SK-N-SH (cell line): ENCODE measurements at regions not wholly inside any gene's neighbourhood (a gene's known extent, or its start where the extent isn't known, plus 50 kb on each side); places are given as distances from the start of the nearest gene placed in this dataset.

ENCODE experiments used
- ELF1 ChIP-seq: IDR thresholded peaks from 2 replicates; pipeline ENCODE4 v1.4.0; 2012
- FOXM1 ChIP-seq: IDR thresholded peaks from 2 replicates; pipeline ENCODE4 v1.4.0; 2012; ENCODE audit warnings: low read depth, mild to moderate bottlenecking
- POLR2AphosphoS5 ChIP-seq: IDR thresholded peaks from 2 replicates; pipeline ENCODE4 v1.6.1; 2012; ENCODE audit warnings: low read depth, low read length
- RAD21 ChIP-seq: IDR thresholded peaks from 2 replicates; pipeline ENCODE4 v1.6.1; 2012; ENCODE audit warnings: mild to moderate bottlenecking, low read length
- SIN3A ChIP-seq: IDR thresholded peaks from 2 replicates; pipeline ENCODE4 v1.6.1; 2012; ENCODE audit warnings: low read depth, mild to moderate bottlenecking, low read length, moderate library complexity, borderline replicate concordance
- SMC3 ChIP-seq: IDR thresholded peaks from 2 replicates; pipeline ENCODE4 v1.6.1; 2012; ENCODE audit warnings: low read depth, low read length, improper control_type of control experiment
- TAF1 ChIP-seq: IDR thresholded peaks from 2 replicates; pipeline ENCODE4 v1.6.1; 2012; ENCODE audit warnings: low read depth, mild to moderate bottlenecking, low read length, moderate library complexity, borderline replicate concordance
- TCF12 ChIP-seq: IDR thresholded peaks from 2 replicates; pipeline ENCODE4 v1.4.0; 2012
- TEAD4 ChIP-seq: IDR thresholded peaks from 2 replicates; pipeline ENCODE4 v1.4.0; 2012; ENCODE audit warnings: mild to moderate bottlenecking, borderline replicate concordance; ENCODE audit not compliant: insufficient read depth
- TF ChIP-seq, protein P1 (sequence below): fragments of 200-600 bp; sonication (generic); IDR thresholded peaks from 2 replicates; pipeline ENCODE4 v1.6.1; 2017; ENCODE audit warnings: antibody characterized with exemption, mild to moderate bottlenecking, moderate library complexity

DNA sequence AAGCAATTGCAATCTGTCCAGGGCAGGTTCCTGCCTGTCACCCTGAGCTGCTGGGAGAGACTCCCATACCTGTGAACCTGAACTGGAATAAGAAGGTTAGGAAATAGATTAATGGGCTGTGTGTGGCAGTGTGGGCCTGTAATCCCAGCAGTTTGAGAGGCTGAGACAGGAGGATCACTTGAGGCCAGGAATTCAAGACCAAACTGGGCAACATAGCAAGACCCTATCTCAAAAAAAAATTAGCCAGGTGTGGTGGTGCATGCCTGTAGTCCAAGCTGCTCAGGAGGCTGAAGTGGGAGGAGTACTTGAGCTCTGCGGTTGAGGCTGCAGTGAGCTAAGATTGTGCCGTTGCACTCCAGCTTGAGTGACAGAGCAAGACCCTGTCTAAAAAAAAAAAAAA, 127.7 kb upstream of the DSEL start:
- TF ChIP-seq, protein P1, sequence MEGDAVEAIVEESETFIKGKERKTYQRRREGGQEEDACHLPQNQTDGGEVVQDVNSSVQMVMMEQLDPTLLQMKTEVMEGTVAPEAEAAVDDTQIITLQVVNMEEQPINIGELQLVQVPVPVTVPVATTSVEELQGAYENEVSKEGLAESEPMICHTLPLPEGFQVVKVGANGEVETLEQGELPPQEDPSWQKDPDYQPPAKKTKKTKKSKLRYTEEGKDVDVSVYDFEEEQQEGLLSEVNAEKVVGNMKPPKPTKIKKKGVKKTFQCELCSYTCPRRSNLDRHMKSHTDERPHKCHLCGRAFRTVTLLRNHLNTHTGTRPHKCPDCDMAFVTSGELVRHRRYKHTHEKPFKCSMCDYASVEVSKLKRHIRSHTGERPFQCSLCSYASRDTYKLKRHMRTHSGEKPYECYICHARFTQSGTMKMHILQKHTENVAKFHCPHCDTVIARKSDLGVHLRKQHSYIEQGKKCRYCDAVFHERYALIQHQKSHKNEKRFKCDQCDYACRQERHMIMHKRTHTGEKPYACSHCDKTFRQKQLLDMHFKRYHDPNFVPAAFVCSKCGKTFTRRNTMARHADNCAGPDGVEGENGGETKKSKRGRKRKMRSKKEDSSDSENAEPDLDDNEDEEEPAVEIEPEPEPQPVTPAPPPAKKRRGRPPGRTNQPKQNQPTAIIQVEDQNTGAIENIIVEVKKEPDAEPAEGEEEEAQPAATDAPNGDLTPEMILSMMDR, result no peak
- TF ChIP-seq TAF1 (no peak), POLR2AphosphoS5 (no peak), TCF12 (no peak), ELF1 (no peak), TEAD4 (no peak), FOXM1 (no peak), SMC3 (no peak), RAD21 (no peak), SIN3A (no peak)
